Psoas muscle (tissue), 7 donors: ENCODE measurements at regions not wholly inside any gene's neighbourhood (a gene's known extent, or its start where the extent isn't known, plus 50 kb on each side); places are given as distances from the start of the nearest gene placed in this dataset.
A peak's percentile ranks its signal among the peaks of the same experiment; 100 is the strongest.

Source experiments
- ATAC-seq, 4 donors: fragments of 200-7000 bp; cut with Tn5 transposase; one replicate each; pipeline ENCODE4 v1.9.1; 2020; ENCODE audit warnings: moderate library complexity in 3 of 4, mild to moderate bottlenecking in 2 of 4
- DNase-seq, 2 donors: peaks; one replicate each; pipeline ENCODE4 v3.0.0-alpha.2; 2020
- H3K27ac ChIP-seq: fragments of 200-600 bp; one replicate; pipeline ENCODE4 v1.8.0; 2022
- H3K27me3 ChIP-seq, 3 donors: fragments of 200-600 bp in 1 of 3; one replicate each; pipeline versions ENCODE4 v1.6.1 to v1.8.0; 2013 to 2022; ENCODE audit warnings: low read length in 2 of 3, mild to moderate bottlenecking in 2 of 3, moderate library complexity in 1 of 3; ENCODE audit not compliant: insufficient read depth in 3 of 3
- H3K36me3 ChIP-seq, 2 donors: fragments of 200-600 bp in 1 of 2; one replicate each; pipeline versions ENCODE4 v1.6.1 to v1.8.0; 2013 to 2022; ENCODE audit warnings: low read depth in 1 of 2, mild to moderate bottlenecking in 1 of 2, moderate library complexity in 1 of 2; ENCODE audit not compliant: insufficient read depth in 1 of 2
- H3K4me1 ChIP-seq: fragments of 200-600 bp; one replicate; pipeline ENCODE4 v1.8.0; 2022
- H3K4me3 ChIP-seq: fragments of 200-600 bp; one replicate; pipeline ENCODE4 v1.8.0; 2022; ENCODE audit warnings: mild to moderate bottlenecking
- H3K9me3 ChIP-seq: fragments of 200-600 bp; one replicate; pipeline ENCODE4 v1.8.0; 2022
- WGBS, 3 donors: extraction: QIAGEN DNeasy Blood & Tissue Kit; methylation state at CpG; one replicate each; pipeline versions ENCODE4 v1.1.6 to v1.1.7; 2013; 5-methylcytosine and 5-hydroxymethylcytosine counted together
- intact Hi-C, 2 donors: fragments of 100-400 bp; cut with DNase I; formaldehyde crosslinking; loops; one replicate each; pipeline versions ENCODE4 v1.11.0 to v1.14.2; 2022
- TF ChIP-seq, protein P1 (sequence below): fragments of 200-600 bp; IDR thresholded peaks from one replicate; pipeline ENCODE4 v1.8.0; 2022; ENCODE audit warnings: antibody characterized with exemption
- donor health status: healthy with polysubstance abuse.
- donor health status: DM: no; HTN: no; CAD: no; lungs with moderate emphysema.
- donor health status: Bipolar disorder and iron deficiency.
- donor health status: healthy.
- donor health status: DM: yes; HTN: yes; CAD: no.
- donor health status: DM: no; HTN: no; CAD: no.
- donor health status: DM: yes; HTN: yes; CAD: no.

DNA sequence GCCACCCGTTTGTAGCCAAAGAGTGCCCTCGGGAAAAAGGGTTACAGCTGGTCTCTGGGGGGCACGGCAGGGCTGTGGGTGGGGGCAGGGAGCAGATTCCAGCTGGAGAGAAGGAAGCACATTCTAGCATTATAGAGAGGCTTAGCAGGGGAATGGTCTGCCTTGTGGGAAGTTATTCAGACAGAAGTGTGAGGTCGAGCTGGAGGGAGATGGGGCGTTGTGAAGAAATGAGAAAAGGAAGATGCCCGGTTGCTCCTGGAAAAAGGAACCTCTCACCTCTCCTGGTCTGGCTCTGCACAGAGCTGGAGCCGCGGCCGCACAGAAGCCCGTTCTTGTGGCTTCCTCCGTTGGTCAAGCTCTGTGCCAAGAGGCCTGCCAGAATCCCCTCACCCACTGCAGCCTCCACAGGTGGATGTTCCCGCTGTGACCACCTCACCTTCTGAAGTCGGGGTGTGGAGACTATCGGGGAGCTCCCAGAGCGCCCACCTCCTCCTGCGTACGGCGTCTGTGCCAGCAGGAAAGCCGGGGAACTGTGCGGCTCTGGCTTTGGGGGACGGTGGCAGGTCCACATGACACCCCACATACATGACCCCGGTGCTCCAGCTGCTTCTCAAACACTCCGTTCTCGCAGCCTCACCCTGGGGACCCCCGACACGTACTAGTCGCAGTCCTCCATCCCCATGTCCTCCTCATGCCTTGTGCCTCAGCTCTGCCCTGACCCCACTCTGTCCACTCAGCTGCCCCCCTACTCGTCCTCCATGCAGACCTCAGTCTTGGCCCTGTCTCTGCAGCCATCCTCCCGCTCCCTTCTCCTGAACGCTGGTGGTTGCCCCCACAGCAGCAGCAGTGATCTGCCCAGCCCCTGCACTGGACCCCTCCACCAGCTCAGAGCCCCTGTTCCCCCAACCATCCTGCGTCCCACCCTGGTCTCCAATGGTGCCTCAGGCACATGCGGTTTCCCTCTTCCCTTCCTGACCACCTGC is 52.2 kb upstream of the HGFAC start:
- H3K4me1 ChIP-seq, result peaks cover 23% of the 10 kb centered on the region
- DNase-seq, result no peak
- intact Hi-C loops, result loop anchor here in 1 of 2 donors (5.0 kb wide), 1 partner anchor 37 kb away; no protein-coding TSS in a partner anchor

DNA sequence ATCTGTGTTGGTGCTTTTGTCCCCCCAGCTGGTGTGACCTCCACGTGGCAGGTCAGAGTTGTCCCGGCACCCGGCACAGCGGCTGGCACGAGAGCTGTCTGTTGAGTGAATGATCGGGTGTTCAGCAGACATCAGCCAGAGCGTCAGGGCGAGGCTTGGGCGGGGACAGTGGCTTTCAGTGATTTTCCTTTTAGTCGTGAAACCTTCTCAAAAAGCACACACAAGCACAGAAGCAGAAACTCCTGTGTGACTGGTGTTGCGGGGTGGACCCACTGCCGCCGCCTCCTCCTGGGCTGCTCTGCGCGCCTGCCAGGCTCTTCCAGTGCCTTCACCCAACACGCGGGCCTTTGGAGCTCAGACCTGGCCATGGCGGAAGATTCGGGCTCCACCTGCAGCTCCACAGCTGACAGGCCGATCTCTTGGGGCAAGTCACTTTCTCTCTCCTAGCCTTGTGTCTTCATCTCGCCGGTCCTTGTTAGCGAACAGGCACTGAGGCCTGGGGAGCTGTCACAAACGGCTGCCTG is 51.4 kb upstream of the HGFAC start:
- Histone ChIP-seq H3K36me3 (no peaks in the 10 kb centered on the region), H3K27me3 (no peaks in the 10 kb centered on the region), H3K4me3 (no peak overlapping the region), H3K9me3 (no peaks in the 10 kb centered on the region), H3K4me1 (peaks cover 23% of the 10 kb centered on the region), H3K27ac (no peak overlapping the region)
- WGBS, 3 donors, result 89 to 95% (median 91%) methylated on average over 24 of the region's 24 CpGs
- intact Hi-C loops, result no loop called here
- no peak for ATAC-seq
- no peak for DNase-seq
- TF ChIP-seq, protein P1, sequence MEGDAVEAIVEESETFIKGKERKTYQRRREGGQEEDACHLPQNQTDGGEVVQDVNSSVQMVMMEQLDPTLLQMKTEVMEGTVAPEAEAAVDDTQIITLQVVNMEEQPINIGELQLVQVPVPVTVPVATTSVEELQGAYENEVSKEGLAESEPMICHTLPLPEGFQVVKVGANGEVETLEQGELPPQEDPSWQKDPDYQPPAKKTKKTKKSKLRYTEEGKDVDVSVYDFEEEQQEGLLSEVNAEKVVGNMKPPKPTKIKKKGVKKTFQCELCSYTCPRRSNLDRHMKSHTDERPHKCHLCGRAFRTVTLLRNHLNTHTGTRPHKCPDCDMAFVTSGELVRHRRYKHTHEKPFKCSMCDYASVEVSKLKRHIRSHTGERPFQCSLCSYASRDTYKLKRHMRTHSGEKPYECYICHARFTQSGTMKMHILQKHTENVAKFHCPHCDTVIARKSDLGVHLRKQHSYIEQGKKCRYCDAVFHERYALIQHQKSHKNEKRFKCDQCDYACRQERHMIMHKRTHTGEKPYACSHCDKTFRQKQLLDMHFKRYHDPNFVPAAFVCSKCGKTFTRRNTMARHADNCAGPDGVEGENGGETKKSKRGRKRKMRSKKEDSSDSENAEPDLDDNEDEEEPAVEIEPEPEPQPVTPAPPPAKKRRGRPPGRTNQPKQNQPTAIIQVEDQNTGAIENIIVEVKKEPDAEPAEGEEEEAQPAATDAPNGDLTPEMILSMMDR, result no peak

More for the DNA sequence above, 52.2 kb upstream of the HGFAC start:
- TF ChIP-seq, protein P1, result no peak
- no peaks in the 10 kb centered on the region for H3K9me3 ChIP-seq
- H3K36me3 ChIP-seq, result no peaks in the 10 kb centered on the region
- no peaks in the 10 kb centered on the region for H3K27me3 ChIP-seq
- H3K4me3 ChIP-seq, result peak overlapping the region; percentile 41
- 79 to 83% (median 83%) methylated on average over 32 of the region's 32 CpGs for WGBS, 3 donors
- peak in 1 of 4 donors; percentile 5 for ATAC-seq
- peak overlapping the region; percentile 50 for H3K27ac ChIP-seq

DNA sequence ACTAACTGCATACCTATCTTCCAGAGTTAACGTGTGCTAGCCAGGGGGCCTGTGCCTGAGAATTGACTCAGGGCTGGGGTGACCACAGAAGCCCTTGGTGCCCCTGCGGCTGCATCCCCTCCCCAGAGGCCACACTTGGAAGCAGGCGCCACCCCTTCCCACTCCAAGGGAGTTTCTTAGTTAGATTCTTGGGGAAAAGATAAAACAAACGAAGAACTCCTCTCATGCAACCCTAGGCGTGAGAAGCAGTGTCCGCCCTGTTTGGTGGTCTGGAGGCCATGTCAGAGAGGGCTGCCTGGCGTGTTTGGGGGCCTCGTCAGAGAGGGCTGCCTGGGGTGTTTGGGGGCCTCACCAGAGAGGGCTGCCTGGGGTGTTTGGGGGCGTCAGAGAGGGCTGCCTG is 50.3 kb upstream of the HGFAC start:
- Histone ChIP-seq H3K4me1 (peaks cover 23% of the 10 kb centered on the region), H3K4me3 (no peak overlapping the region), H3K36me3 (no peaks in the 10 kb centered on the region), H3K9me3 (no peaks in the 10 kb centered on the region), H3K27me3 (no peaks in the 10 kb centered on the region), H3K27ac (no peak overlapping the region)
- ATAC-seq (no peak), DNase-seq (no peak)
- WGBS, 3 donors, result 92 to 95% (median 94%) methylated on average over 9 of the region's 9 CpGs
- intact Hi-C loops, result no loop called here
- TF ChIP-seq, protein P1, result no peak
